Erythroblast (primary cell): ENCODE measurements at regions not wholly inside any gene's neighbourhood (a gene's known extent, or its start where the extent isn't known, plus 50 kb on each side); places are given as distances from the start of the nearest gene placed in this dataset.

Experiments used
- GATA1 ChIP-seq: IDR thresholded peaks from 2 replicates; pipeline ENCODE4 v1.6.1; 2011; ENCODE audit warnings: low read depth, mild to moderate bottlenecking, control low read depth, low read length, moderate library complexity
- POLR2A ChIP-seq: IDR thresholded peaks from 2 replicates; pipeline ENCODE4 v1.6.1; 2011; ENCODE audit warnings: mild to moderate bottlenecking, low read length

DNA sequence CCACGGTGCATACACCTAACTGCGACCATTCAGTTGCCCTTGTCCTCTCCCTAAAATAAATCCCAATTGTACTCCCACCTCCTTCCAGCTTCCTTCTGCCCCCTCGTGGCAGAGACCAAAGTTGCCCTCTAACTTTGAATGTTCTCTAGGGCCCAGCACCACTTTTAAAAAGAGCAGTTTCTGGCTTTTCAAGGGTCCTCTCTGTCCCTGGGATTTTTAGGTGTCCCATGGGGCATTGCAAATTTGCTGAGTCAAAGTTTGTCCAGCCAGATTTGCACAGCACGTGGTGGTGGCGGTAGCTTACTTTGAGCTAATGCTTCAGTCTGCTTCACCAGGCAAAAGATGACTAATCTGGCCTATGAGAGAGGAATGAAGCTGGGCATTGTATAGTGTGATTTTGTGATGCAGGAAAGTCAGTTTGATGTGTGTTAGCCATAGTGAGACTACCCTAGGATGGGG is 100.2 kb downstream of the PERP start:
- TF ChIP-seq POLR2A, result no peak
- TF ChIP-seq GATA1, result no peak
